ENCODE measurements at regions not wholly inside any gene's neighbourhood (a gene's known extent, or its start where the extent isn't known, plus 50 kb on each side); places are given as distances from the start of the nearest gene placed in this dataset.

DNA sequence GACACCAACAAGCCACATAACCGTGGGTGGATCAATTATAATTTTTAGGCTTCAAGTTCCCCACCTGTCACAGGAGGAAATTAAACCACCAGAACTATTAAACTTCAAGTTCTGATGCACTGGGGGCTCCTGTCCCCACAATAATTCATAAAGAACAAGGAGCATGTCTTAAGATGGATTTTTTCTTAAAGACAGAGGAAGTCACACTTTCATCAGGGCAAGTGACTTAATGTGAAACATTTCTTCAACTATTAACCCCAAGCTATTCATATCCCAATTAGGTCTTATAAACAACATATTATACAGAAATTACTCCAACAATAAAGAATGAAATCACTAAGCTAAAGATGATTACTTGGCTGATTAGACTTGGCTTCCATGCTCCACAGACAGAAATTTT, 292.5 kb downstream of the ETAA1 start:
- DNase-seq (ENCODE audit: low read depth): no peak
- TF ChIP-seq, protein P1, sequence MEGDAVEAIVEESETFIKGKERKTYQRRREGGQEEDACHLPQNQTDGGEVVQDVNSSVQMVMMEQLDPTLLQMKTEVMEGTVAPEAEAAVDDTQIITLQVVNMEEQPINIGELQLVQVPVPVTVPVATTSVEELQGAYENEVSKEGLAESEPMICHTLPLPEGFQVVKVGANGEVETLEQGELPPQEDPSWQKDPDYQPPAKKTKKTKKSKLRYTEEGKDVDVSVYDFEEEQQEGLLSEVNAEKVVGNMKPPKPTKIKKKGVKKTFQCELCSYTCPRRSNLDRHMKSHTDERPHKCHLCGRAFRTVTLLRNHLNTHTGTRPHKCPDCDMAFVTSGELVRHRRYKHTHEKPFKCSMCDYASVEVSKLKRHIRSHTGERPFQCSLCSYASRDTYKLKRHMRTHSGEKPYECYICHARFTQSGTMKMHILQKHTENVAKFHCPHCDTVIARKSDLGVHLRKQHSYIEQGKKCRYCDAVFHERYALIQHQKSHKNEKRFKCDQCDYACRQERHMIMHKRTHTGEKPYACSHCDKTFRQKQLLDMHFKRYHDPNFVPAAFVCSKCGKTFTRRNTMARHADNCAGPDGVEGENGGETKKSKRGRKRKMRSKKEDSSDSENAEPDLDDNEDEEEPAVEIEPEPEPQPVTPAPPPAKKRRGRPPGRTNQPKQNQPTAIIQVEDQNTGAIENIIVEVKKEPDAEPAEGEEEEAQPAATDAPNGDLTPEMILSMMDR (IDR thresholded peaks at IDR 0.05; ENCODE audit: control insufficient read depth, extremely low read depth, insufficient read depth): no peak
- H3K4me3 ChIP-seq (ENCODE audit: low read depth, low read length): no peak overlapping the region

DNA sequence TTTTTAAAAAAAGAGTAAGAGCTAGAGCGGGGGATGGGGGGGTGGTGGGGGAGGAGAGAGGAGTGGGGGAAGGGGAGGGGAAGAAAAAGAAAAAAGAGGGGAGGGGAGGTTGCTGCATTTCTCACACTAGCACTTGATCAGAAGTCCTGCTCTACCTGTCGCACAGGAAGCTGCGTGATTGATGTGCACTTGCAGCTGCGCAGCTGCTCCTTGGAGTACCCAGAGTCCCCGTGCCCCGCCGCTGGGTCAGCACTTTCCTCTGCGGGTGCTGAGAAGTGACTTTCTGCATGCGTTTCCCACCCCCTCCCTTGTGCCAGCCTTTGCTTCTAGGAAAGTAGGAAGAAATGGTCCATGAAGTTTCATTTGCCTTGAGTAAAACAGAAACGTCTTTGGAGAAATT, 297.3 kb downstream of the ETAA1 start:
- no peak for DNase-seq (ENCODE audit: low read depth)

DNA sequence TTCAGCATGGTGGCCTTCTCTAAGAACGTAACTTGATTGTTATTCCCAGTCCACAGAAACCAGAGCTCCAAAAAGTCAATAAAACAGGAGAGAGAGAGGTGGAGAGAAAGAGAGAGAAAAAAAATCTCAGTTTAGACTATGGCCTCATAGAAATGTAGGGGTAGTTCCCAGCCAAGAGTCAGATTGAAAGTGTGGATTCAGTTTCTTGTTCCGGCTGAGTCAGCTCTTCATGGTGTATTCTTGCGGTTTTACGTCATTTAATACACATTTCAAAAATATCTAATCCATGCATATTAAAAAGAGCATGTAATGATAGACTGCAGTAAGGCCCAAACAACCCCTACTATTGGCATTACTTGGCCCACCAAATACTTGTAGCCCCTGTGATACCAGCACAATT, 303.9 kb downstream of the ETAA1 start:
- TF ChIP-seq, protein P1 (IDR thresholded peaks at IDR 0.05; ENCODE audit: control insufficient read depth, extremely low read depth, insufficient read depth): no peak
- DNase-seq (ENCODE audit: low read depth): no peak
- H3K4me3 ChIP-seq (ENCODE audit: low read depth, low read length): no peak overlapping the region

More for the DNA sequence above, 297.3 kb downstream of the ETAA1 start:
- H3K4me3 ChIP-seq (ENCODE audit: low read depth, low read length): no peak overlapping the region
- TF ChIP-seq, protein P1 (IDR thresholded peaks at IDR 0.05; ENCODE audit: control insufficient read depth, extremely low read depth, insufficient read depth): no peak

DNA sequence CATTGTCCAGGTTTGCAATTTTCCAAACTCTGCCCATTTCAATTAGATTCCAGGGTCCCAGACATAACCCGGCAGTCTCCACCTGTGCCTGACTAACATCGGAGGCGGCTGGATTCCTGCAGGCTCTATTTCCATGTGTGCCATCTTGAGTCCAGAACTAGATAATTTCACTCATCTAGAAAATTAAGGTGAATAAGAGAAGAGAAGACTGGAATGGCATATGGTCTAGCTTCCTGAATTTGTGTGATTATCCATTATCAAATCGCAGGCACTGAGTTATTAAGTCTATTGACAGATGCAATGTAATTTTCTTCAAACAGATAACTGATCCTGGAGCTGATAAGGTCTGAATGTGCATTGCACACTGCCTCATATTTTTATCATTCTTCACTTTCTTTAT, 305.2 kb downstream of the ETAA1 start:
- DNase-seq (ENCODE audit: low read depth): no peak
- TF ChIP-seq, protein P1 (IDR thresholded peaks at IDR 0.05; ENCODE audit: control insufficient read depth, extremely low read depth, insufficient read depth): no peak
- no peak overlapping the region for H3K4me3 ChIP-seq (ENCODE audit: low read depth, low read length)

DNA sequence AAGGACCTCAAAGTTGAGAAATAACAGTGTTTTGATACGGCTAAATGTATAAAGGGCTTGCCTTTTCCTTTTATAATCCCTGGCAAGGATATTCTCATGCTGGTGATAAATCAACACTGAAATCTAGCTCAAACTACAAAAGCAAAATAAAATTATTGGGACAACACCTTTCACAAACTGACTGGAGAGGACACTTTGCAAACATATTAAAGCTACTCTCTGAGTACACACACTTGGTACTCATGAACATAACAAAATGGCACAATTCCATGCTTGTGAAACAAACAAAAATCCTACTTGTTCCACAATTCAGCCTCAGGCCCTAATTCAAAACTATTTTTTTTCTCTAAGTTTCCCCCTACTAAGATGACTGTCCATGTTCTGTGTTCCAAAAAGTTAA, 305.8 kb downstream of the ETAA1 start:
- no peak overlapping the region for H3K4me3 ChIP-seq (ENCODE audit: low read depth, low read length)
- DNase-seq (ENCODE audit: low read depth): peak; percentile 69
- TF ChIP-seq, protein P1 (IDR thresholded peaks at IDR 0.05; ENCODE audit: control insufficient read depth, extremely low read depth, insufficient read depth): no peak

DNA sequence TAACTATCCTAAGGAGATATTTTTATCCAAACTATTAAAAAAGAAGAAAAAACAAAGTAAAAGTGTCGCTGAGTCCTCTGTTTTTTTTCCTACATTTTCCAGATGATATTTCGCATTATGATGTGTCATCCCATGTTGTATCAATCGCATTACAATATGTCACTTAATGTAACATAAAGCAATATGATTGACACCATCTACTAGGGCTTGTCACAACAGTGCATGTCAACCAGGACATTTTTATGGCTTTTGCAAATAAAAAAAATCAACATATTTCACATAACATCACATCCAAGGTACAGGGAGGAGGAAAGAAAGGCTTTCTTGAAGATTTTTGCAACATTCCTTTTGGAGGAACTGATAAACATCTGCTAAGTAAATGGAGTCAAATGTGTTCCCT, 308.9 kb downstream of the ETAA1 start:
- TF ChIP-seq, protein P1 (IDR thresholded peaks at IDR 0.05; ENCODE audit: control insufficient read depth, extremely low read depth, insufficient read depth): no peak
- H3K4me3 ChIP-seq (ENCODE audit: low read depth, low read length): no peak overlapping the region
- DNase-seq (ENCODE audit: low read depth): no peak

DNA sequence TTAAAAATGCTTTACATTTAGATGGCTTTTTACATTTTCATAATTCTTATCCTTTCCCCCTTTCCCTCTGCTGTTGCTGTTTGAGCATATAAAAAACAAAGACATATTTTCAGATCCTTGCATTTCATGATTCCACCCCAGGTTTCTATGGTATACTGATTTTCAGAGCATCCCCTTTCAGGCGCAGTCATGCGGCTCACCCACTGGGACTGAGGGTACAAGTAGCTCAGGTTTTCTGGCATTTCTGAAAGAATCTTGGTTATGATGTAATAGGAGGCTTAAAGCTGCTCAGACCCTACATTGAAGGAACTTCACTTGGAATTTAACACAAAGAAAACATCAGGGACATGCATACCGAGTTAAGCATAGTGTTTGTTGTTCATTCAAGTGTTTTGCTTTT, 310.8 kb downstream of the ETAA1 start:
- no peak overlapping the region for H3K4me3 ChIP-seq (ENCODE audit: low read depth, low read length)
- no peak for DNase-seq (ENCODE audit: low read depth)
- TF ChIP-seq, protein P1 (IDR thresholded peaks at IDR 0.05; ENCODE audit: control insufficient read depth, extremely low read depth, insufficient read depth): no peak
